OCI-LY7 (cell line): ENCODE measurements at regions not wholly inside any gene's neighbourhood (a gene's known extent, or its start where the extent isn't known, plus 50 kb on each side); places are given as distances from the start of the nearest gene placed in this dataset.

Experiments used
- BruUV-seq: library from RNA; stranded (reverse); fragments of 400-500 nt; replicated peaks from 2 replicates; lab custom pipeline; 2021; lab: Mats Ljungman, UMichigan
- CTCF ChIA-PET: fragments of 300-600 bp; sonication (Branson Sonifier 250); formaldehyde crosslinking; loops from one replicate; lab custom pipeline; 2022; ENCODE audit warnings: antibody characterized with exemption; ENCODE audit not compliant: unreplicated experiment; lab: Charles Lee
- POLR2A ChIA-PET: fragments of 300-600 bp; sonication (Branson Sonifier 250); formaldehyde crosslinking; loops from one replicate; lab custom pipeline; 2022; ENCODE audit warnings: antibody characterized with exemption; lab: Charles Lee
- DNase-seq: peaks from one replicate; pipeline ENCODE4 v3.0.0-alpha.2; 2015; ENCODE audit warnings: low spot score
- H2AFZ ChIP-seq: fragments of 200-600 bp; sonication (generic), shearing (Covaris generic); 2 replicates; pipeline ENCODE4 v1.6.1; 2014; ENCODE audit warnings: mild to moderate bottlenecking, antibody characterized with exemption, low read length, moderate library complexity
- H3K27ac ChIP-seq: fragments of 200-600 bp; sonication (generic); 2 replicates; pipeline ENCODE4 v1.5.1; 2014; ENCODE audit warnings: mixed run types, low read depth, mild to moderate bottlenecking, moderate library complexity, low read length, inconsistent platforms; ENCODE audit not compliant: poor library complexity, severe bottlenecking
- H3K36me3 ChIP-seq: fragments of 200-600 bp; sonication (generic); 2 replicates; pipeline ENCODE4 v1.6.1; 2014; ENCODE audit warnings: mild to moderate bottlenecking, antibody characterized with exemption, low read length, moderate library complexity, mixed read lengths; ENCODE audit not compliant: insufficient read depth
- H3K4me1 ChIP-seq: fragments of 200-600 bp; sonication (generic); 2 replicates; pipeline ENCODE4 v1.5.1; 2014; ENCODE audit warnings: mild to moderate bottlenecking, low read length; ENCODE audit not compliant: insufficient read depth, poor library complexity, severe bottlenecking
- H3K4me2 ChIP-seq: fragments of 200-600 bp; sonication (generic); 2 replicates; pipeline ENCODE4 v1.6.1; 2014; ENCODE audit warnings: mild to moderate bottlenecking, low read length
- H3K4me3 ChIP-seq: fragments of 200-600 bp; sonication (generic); 2 replicates; pipeline ENCODE4 v1.5.1; 2014; ENCODE audit warnings: mild to moderate bottlenecking, low read depth, low read length; ENCODE audit not compliant: poor library complexity, severe bottlenecking
- H3K79me2 ChIP-seq: fragments of 200-600 bp; sonication (generic); 2 replicates; pipeline ENCODE4 v1.6.1; 2016; ENCODE audit warnings: low read depth, mild to moderate bottlenecking, low read length, moderate library complexity, mixed read lengths; ENCODE audit not compliant: insufficient read depth
- H3K9me2 ChIP-seq: fragments of 200-600 bp; sonication (generic); 2 replicates; pipeline ENCODE4 v1.6.1; 2016; ENCODE audit warnings: mild to moderate bottlenecking, low read length, mixed read lengths; ENCODE audit not compliant: insufficient read depth
- H3K9me3 ChIP-seq: fragments of 200-600 bp; sonication (generic); 2 replicates; pipeline ENCODE4 v1.6.1; 2014; ENCODE audit warnings: mild to moderate bottlenecking, mixed run types, low read length, mixed read lengths
- H4K20me1 ChIP-seq: fragments of 200-600 bp; sonication (generic); 2 replicates; pipeline ENCODE4 v1.6.1; 2014; ENCODE audit warnings: mild to moderate bottlenecking, antibody characterized with exemption, low read length, moderate library complexity, mixed read lengths; ENCODE audit not compliant: insufficient read depth
- EZH2phosphoT487 ChIP-seq: fragments of 200-600 bp; sonication (generic); IDR thresholded peaks from 2 replicates; pipeline ENCODE4 v1.6.1; 2018; ENCODE audit warnings: low read depth, borderline replicate concordance, mild to moderate bottlenecking, mixed run types, antibody characterized with exemption, low read length, moderate library complexity, mixed read lengths
- intact Hi-C: fragments of 100-400 bp; cut with micrococcal nuclease; formaldehyde crosslinking; loops from one replicate; pipeline ENCODE4 v1.10.0; 2022; ENCODE audit not compliant: unreplicated experiment
- TF ChIP-seq, protein P1 (sequence below): fragments of 200-600 bp; sonication (generic); conservative IDR thresholded peaks from 2 replicates; pipeline ENCODE4 v1.5.1; 2014; ENCODE audit warnings: mild to moderate bottlenecking, antibody characterized with exemption, low read length, moderate library complexity, mixed read lengths

DNA sequence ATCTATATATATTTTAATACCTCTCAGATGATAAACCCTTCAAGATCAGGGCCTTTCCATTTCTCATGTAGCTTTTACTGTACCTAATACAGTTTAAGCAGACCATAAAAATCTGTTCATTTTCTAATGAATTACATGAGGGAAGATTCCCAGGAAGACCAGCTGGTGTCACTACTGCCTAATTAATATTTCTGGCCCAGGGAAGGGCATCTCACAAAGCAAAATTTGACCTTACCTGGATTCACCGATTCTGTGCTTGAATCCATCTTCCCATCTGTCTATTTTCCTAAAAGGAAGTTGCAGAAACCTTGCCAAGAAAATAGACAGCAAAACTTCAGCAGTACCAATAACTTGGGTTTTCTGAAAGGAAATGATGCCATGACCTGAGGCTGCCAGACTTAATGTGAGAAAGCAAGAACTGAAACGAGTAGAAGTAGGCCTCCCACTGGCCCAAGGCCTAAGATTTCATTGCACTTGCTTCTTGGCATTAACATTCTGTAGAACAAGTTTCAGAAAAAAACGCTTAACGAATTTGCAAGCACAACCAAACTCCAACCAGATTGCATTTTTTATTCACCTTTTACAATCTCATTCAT is 83.0 kb upstream of the GLIS3 start:
- Histone ChIP-seq H3K4me3 (no peak overlapping the region), H3K27ac (no peak overlapping the region), H3K9me2 (no peaks in the 10 kb centered on the region), H3K9me3 (no peaks in the 10 kb centered on the region), H4K20me1 (no peaks in the 10 kb centered on the region), H2AFZ (no peak overlapping the region), H3K79me2 (no peaks in the 10 kb centered on the region), H3K4me2 (no peak overlapping the region), H3K36me3 (no peaks in the 10 kb centered on the region), H3K4me1 (no peaks in the 10 kb centered on the region)
- TF ChIP-seq EZH2phosphoT487, result no peak
- TF ChIP-seq, protein P1, sequence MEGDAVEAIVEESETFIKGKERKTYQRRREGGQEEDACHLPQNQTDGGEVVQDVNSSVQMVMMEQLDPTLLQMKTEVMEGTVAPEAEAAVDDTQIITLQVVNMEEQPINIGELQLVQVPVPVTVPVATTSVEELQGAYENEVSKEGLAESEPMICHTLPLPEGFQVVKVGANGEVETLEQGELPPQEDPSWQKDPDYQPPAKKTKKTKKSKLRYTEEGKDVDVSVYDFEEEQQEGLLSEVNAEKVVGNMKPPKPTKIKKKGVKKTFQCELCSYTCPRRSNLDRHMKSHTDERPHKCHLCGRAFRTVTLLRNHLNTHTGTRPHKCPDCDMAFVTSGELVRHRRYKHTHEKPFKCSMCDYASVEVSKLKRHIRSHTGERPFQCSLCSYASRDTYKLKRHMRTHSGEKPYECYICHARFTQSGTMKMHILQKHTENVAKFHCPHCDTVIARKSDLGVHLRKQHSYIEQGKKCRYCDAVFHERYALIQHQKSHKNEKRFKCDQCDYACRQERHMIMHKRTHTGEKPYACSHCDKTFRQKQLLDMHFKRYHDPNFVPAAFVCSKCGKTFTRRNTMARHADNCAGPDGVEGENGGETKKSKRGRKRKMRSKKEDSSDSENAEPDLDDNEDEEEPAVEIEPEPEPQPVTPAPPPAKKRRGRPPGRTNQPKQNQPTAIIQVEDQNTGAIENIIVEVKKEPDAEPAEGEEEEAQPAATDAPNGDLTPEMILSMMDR, result peak; percentile 57
- CTCF ChIA-PET, result no interaction called here
- DNase-seq, result no peak
- BruUV-seq, result no TSS peak
- POLR2A ChIA-PET, result no interaction called here
- intact Hi-C loops, result loop anchor here (10.0 kb wide), 1 partner anchor 262 kb away; no protein-coding TSS in a partner anchor

DNA sequence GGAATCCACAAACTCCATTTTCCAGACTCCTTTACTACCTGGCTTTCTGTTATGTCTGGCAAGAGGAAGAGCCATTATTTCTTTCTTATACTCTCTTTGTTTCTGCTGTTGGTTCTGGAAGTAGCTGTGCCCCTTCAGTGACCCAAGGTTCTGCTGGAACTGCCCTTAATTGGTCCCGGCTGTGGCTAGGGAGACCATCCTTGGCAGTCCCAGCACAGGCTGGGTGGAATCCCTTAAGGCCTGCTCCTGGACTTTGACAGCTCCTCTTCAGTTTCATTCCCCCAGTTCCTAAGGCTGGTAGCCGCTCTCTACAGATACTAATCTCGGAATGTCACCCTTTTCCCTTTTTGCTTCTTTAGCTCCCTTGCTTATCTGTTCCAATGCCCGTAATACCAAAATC is 81.9 kb upstream of the GLIS3 start:
- BruUV-seq, result no TSS peak
- no peak overlapping the region for H3K4me2 ChIP-seq
- intact Hi-C loops, result loop anchor here (10.0 kb wide), 1 partner anchor 263 kb away; no protein-coding TSS in a partner anchor
- no peak overlapping the region for H3K27ac ChIP-seq
- ChIA-PET CTCF (no interaction called here), POLR2A (no interaction called here)
- H3K9me2 ChIP-seq, result no peaks in the 10 kb centered on the region
- no peak overlapping the region for H3K4me3 ChIP-seq
- TF ChIP-seq, protein P1, result no peak
- no peak for TF ChIP-seq EZH2phosphoT487
- no peaks in the 10 kb centered on the region for H3K36me3 ChIP-seq
- no peaks in the 10 kb centered on the region for H4K20me1 ChIP-seq
- no peaks in the 10 kb centered on the region for H3K9me3 ChIP-seq
- H3K79me2 ChIP-seq, result no peaks in the 10 kb centered on the region
- H2AFZ ChIP-seq, result no peak overlapping the region
- no peaks in the 10 kb centered on the region for H3K4me1 ChIP-seq
- no peak for DNase-seq

DNA sequence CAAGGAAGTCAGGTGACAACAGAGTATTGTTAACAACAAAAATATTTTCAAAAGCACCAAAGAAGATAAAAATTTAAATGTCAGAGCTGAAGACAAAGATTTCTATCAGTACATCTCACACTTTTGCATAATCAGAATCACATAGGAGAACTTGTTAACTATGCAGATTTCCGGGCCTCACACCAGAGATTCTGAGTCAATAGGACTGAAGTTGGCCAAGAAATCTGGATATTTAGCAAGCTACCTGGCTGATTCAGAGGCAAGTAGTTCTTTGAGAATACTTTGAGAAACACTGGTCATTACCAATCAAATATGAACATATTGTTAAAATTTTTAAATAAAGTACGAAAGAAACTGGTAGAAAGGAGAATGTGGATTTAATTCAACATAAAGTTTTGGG is 80.5 kb upstream of the GLIS3 start:
- CTCF ChIA-PET, result no interaction called here
- DNase-seq, result no peak
- Histone ChIP-seq H4K20me1 (no peaks in the 10 kb centered on the region), H3K79me2 (no peaks in the 10 kb centered on the region), H3K27ac (no peak overlapping the region), H3K36me3 (no peaks in the 10 kb centered on the region), H3K9me2 (no peaks in the 10 kb centered on the region), H3K9me3 (no peaks in the 10 kb centered on the region), H2AFZ (no peak overlapping the region), H3K4me2 (no peak overlapping the region), H3K4me3 (no peak overlapping the region), H3K4me1 (no peaks in the 10 kb centered on the region)
- no TSS peak for BruUV-seq
- intact Hi-C loops, result loop anchor here (10.0 kb wide), 1 partner anchor 264 kb away; no protein-coding TSS in a partner anchor
- POLR2A ChIA-PET, result no interaction called here
- no peak for TF ChIP-seq EZH2phosphoT487
- TF ChIP-seq, protein P1, result no peak
